GM19043 (cell line): ENCODE measurements at regions not wholly inside any gene's neighbourhood (a gene's known extent, or its start where the extent isn't known, plus 50 kb on each side); places are given as distances from the start of the nearest gene placed in this dataset.

Experiments
- ATAC-seq: cut with Tn5 transposase; IDR thresholded peaks from one replicate; pipeline ENCODE4 v1.9.1; 2021; ENCODE audit warnings: low read depth; ENCODE audit not compliant: unreplicated experiment

GRCh38 chr12:90067791-90068190, 359.2 kb upstream of the ATP2B1 start:
- no peak for ATAC-seq

GRCh38 chr12:90064852-90065801, 356.5 kb upstream of the ATP2B1 start:
- ATAC-seq: no peak

DNA sequence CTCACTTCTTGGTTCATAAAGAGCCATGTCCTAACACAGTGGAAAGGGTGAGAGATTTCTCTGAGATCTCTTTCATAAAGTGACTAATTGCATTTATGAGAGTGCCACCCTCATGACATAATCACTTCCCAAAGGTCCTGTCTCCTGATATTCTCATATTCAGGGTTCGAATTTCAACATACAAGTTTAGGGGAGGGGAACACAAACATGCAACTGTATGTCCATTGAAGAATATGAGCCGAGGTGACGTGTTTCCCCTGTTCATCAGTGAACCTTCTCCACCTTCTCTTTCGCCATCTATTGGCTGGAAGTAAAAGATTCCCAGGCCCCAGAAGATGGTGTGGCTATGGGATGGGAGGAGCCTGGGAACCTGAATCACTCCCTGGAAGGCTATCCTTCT, 354.2 kb upstream of the ATP2B1 start:
- no peak for ATAC-seq

- no peak for ATAC-seq
Measured at GRCh38 chr12:90061809-90062208, 353.2 kb upstream of the ATP2B1 start.

DNA sequence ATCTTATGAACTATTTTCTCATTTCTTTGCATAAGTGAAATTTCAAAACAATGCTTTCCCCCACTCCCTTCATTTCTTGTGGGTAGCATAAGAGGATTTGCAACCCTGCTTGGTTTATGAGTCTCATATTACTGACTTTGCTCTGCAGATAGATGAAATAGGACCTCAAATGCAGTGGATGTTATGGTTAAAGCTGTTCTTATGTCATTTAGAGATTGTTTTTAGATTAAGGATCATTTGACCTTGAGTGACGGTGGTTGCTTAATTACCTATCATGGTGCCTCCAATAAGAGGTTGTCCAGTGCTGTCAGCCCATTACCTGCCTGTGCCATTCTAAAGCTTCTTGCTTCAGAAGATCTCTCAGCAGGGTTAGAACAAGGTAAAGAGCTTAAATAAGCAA, 351.4 kb upstream of the ATP2B1 start:
- ATAC-seq: no peak

GRCh38 chr12:90058704-90059103, 350.1 kb upstream of the ATP2B1 start:
- no peak for ATAC-seq

DNA sequence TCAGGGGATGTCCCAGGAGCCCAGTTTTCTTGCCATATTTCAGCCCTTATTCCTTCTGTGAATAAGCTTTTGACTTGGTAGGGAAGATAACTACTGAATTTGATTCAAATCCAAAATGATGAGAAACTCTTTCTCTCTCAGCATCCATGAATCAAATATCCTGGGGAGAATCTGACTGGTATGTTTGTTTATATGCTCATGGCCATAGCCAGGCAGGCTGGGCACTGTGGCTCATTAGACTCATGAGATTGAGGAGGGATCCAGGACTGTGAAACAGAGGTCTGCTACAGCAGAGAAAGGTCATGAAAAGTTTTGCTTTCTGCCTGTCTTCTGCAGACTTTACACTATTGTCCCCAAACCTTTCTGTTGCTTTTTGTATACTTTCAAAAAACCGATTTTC, 346.4 kb upstream of the ATP2B1 start:
- no peak for ATAC-seq

GRCh38 chr12:90048918-90049317, 340.3 kb upstream of the ATP2B1 start:
- no peak for ATAC-seq

DNA sequence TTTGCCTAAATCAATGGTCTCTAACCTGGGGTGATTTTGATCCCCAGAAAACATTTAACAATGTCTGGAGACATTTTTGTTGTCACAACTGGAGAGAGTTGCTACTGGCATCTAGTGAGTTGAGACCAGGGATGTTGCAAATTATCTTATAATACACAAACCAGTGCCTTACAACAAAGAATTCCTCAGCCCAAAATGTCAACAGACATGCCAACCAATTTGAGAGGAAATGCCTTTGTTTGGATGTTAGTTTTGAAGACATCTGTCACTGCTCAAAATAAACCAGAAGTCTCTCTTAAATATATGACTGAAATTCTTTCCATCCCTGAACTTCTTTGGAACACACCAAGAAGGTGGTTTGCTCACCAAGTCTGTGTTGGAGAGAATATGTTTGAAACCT, 336.9 kb upstream of the ATP2B1 start:
- ATAC-seq: no peak

DNA sequence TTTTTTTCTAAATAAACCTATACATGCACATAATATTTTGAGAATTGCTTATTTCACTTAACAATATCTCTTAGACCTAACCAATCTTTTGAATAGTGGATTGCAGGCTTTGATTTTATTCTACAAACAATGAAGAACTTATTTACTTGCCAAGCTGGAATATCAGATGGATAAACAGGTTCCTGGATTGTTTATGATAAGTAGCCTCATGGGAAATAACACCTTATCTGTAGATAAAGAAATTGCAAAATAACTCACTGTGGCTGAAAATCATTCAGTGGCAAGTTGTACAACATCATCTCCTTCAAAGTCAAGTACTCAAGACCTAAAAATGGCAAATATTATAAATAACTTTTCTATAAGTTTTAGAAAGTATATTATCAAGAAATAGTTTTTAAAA, 335.4 kb upstream of the ATP2B1 start:
- ATAC-seq: no peak

- ATAC-seq: no peak
Measured at GRCh38 chr12:90042920-90043641, 334.4 kb upstream of the ATP2B1 start.

GRCh38 chr12:90038289-90038688, 329.7 kb upstream of the ATP2B1 start:
- no peak for ATAC-seq

GRCh38 chr12:90037740-90038139, 329.1 kb upstream of the ATP2B1 start:
- ATAC-seq: no peak

- no peak for ATAC-seq
Measured at GRCh38 chr12:90036637-90037036, 328.0 kb upstream of the ATP2B1 start.

DNA sequence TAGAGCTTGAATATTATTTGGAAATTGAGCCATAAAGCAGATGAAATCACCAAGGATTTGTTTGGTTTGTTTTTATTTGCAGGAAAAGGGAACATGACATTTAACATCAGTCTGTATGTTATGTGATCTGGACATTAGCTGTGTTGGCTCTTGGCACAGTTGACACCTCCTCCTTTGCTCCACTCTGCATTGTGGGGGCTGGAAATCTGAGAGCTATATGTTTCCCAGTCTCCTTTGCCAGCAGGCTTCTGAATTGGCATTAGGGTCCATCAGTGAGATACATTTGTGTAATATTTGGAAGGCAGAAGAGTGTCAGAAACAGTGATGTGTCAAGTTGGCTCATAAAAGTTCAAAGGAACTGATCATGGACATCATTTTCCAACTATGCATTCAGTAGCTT, 322.1 kb upstream of the ATP2B1 start:
- ATAC-seq: no peak

- ATAC-seq: no peak
Measured at GRCh38 chr12:90029317-90029716, 320.7 kb upstream of the ATP2B1 start.

GRCh38 chr12:90028635-90029051, 320.0 kb upstream of the ATP2B1 start:
- ATAC-seq: no peak

- ATAC-seq: no peak
Measured at GRCh38 chr12:90027889-90028634, 319.4 kb upstream of the ATP2B1 start.

DNA sequence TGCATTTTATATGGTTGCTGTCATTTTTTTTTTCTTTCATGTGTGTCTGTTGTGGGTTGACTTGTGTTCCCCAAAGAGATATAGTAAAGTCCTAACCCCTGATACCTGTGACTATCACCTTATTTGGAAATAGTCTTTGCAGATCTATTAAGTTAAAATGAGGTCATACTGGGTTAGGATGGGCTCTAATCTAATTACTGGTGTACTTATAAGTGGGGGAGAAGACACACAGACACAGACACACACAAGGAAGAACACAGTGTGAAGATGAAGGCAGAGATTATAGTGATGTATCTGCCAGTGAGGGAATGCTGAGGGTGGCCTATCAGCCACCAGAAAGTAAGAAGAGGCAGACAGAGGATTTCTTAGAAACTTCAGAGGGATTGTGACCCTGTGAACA, 318.4 kb upstream of the ATP2B1 start:
- ATAC-seq: no peak

- ATAC-seq: no peak
Measured at GRCh38 chr12:90026516-90026915, 317.9 kb upstream of the ATP2B1 start.

DNA sequence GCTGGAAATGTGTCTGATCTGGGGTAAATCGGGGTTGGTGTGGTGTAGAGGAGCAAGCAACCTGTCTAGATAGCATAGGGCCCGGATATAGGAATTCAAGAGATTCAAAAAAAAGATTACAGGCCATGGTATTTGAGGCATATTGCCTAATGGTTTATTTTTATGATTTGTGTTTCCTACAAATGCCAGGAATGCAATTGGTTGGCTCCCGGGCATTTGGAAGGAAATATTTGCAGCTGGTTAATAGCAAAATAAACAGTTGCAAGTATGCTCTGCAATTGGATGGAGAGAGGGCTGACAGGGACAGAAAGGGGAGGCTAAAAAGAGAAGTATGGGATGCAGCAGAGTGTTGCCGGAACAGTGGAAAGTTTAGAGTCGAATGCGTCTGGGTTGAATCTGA, 315.6 kb upstream of the ATP2B1 start:
- ATAC-seq: no peak
